ENCODE measurements at regions not wholly inside any gene's neighbourhood (a gene's known extent, or its start where the extent isn't known, plus 50 kb on each side); places are given as distances from the start of the nearest gene placed in this dataset.

GRCh38 chr3:5800965-5801364, 613.5 kb downstream of the EDEM1 start:
- TF ChIP-seq PPARA (CRISPR knock-in tag; IDR thresholded peaks at IDR 0.05; ENCODE audit: borderline replicate concordance) (no peak), ESRRG (CRISPR knock-in tag; IDR thresholded peaks at IDR 0.05) (no peak)
- TF ChIP-seq, protein P1, sequence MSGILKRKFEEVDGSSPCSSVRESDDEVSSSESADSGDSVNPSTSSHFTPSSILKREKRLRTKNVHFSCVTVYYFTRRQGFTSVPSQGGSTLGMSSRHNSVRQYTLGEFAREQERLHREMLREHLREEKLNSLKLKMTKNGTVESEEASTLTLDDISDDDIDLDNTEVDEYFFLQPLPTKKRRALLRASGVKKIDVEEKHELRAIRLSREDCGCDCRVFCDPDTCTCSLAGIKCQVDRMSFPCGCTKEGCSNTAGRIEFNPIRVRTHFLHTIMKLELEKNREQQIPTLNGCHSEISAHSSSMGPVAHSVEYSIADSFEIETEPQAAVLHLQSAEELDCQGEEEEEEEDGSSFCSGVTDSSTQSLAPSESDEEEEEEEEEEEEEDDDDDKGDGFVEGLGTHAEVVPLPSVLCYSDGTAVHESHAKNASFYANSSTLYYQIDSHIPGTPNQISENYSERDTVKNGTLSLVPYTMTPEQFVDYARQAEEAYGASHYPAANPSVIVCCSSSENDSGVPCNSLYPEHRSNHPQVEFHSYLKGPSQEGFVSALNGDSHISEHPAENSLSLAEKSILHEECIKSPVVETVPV (CRISPR knock-in tag; IDR thresholded peaks at IDR 0.05), result no peak
